Stimulated activated CD4-positive, alpha-beta T cell treated with anti-CD3 and anti-CD28 coated beads, Interleukin-1b, Interleukin-23, amount 100 ng/mL, for 48 hours (primary cell): ENCODE measurements at regions not wholly inside any gene's neighbourhood (a gene's known extent, or its start where the extent isn't known, plus 50 kb on each side); places are given as distances from the start of the nearest gene placed in this dataset.

ENCODE experiments used
- DNase-seq: peaks from one replicate; pipeline ENCODE4 v3.0.0-alpha.2; 2020

DNA sequence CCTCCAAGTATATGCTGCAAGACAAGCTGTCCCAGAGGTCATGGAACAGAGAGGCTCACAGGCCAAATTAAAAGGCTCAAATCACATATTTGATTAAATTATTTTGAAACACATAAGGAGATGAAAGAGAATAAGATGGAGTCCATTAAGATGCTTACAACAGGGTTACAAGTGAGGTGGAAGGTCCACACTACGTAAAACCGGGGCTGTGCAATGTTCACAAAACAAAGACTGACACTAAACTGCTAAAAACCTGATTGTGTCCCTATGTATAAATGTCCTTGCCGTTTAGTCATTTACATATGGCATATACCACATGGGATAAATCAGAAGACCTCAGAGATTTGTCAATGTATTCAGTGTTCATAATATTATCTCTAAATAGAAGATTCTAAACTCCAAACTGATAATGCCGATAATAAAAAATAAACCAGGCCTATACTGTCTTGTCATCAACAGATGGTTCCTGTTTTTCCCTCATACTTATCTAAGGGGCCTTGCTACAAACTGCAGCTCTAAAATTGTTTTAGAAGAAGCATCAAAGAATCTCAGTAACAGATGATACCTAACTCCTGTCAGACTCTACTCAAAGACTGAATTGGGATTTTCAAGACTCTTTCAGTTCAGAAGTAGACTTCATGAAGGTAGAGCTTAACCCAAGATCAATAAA is 51.8 kb upstream of the RIPOR2 start:
- DNase-seq: no peak

DNA sequence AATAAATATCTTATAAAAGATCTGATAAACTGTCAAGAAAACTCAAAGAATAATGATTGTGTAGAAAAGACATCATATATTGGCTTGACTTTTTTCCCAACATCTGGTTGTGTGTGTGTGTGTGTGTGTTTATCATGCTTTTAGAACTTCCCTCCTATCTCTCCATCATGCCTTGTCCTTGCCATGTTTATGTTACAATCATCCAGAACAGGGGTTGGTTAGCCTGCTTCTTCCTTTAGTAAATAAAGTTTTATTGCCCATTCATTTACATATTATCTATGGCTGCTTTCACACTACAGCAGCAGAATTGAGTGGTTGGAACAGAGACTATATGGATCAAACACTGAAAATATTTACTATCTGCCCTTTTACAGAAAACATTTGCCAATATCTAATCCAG is 52.8 kb upstream of the RIPOR2 start:
- DNase-seq: no peak

DNA sequence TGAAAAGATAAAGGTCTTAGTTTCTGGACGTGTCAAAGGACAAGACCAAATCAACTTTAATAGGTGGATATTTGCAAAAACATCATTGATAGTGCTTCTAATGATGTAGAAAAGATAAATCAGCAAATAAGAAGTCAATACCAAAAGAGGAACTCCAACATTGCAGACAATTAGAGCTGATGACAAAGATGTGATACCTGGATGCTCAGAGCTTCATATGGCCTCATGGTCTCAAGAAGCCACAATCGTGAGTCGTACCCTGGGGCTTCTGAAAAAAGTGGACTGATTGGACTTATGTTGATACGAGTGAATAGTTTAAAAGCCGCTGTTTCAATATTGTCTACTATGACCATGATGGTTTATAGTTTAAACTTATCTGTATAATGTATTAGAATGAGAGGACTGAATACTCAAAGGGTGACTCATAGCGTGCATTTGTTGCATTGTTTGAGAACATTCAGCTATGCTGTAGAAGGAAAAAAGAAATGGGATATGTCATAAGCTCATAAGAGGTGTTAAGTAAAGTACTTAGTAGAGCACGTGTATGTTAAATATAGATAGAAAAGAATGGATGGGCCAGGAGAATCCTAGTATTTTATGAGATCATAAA is 54.6 kb upstream of the RIPOR2 start:
- DNase-seq: no peak

DNA sequence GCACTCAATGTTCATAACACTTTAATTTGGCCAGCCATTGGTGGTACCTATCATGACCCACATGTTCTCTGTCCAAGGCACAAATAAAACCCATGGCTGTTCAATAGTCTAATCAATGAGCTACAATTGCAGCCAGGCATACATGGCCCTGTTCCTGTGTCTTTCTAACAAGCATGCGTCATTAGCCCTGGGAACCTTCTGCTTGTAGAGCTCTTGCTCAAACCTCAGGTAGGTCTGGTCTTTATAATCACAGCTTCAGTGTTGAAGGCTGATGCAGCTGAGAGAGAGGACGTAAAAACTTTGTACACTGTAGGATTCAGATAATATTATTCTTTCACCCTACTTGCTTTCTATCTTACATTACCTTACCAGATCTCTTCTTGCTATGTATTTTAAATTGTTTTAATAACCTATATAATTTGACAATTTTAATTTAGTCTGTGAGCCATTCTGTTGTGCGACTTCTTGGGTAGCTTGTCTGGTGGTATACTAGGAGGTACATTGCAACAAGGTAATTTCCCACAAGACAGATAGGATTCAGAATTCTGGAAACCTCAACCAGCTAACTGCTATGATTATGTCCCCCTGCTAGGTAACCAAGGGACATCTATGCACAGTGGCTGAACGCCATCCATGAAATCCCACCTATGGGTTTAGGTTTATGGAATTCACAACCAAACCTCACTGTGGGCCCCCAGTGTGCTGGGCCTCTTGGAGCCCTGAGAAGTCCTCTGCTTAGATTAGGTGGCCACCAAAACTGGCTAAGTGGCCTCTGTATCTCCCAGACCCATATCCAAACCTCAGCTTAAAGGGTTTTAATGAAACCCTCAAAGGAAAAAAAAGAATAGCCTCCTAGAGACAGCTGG is 55.4 kb upstream of the RIPOR2 start:
- DNase-seq: no peak

DNA sequence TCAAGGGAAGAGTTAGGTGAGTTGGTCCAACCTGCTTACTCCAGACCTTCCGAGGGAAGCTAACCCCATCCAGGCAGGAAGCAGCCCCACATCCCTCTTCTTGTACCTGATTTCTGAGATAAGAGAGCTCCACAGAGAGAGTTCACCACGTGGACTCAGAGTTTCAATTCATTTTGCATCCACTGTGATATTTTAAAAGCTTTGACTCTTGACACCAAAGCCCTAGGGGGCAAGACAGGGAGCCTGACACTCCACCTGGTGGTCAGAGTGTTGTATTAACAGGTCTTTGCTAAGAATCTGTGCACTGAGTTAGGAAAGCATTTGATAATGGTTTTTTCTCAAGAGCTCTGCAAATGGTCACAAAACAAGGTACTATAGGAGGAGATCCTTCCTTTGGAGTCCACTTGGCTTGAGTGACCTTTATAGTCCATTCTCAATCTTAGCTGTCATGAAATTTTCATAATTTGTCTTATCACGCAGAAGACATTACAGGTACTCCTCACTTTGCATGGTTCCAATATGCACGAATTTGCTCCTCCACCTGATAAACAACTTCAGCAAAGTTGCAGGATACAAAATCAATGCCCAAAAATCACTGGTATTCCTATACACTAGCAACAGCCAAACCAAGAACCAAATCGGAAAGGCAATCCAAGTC is 56.2 kb upstream of the RIPOR2 start:
- DNase-seq: peak; percentile 73

DNA sequence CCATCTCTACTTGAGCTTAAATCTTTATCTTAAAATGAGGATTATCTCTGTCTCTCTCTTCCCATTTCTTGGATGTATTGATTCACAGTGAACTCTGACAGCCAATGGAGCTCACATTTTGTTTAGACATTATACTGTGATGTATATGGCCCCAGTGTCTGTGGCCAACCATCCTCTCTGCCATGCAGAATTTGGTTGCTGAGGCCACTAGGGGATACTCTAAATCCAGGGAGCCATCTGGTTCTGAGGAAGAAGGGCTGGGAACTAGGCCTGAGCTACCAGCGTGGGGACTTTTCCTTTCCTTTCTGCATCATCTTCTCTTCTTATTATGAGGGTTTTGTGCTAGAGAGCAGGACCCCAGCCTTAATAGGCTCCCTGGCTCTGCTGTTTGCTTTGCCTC is 59.1 kb upstream of the RIPOR2 start:
- no peak for DNase-seq

DNA sequence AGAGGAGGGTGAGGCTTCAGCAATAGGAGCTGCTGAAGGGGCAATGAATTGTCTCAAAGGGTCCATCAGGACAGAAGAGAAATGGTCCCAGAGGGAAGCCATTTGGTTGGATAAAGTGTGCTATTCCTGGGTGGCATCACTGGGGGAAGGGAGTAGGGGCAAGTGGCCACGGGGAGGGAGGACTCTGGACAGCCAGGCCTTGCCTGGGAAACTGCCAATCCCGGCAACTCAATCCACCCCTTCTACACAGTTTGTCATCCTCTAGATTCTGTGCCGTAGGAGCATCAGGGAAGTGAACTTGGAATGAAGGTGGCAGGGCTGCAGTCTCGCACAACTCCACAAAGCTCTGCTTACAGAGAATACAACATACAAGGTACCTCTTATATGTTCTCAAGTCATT is 59.5 kb upstream of the RIPOR2 start:
- DNase-seq: no peak

DNA sequence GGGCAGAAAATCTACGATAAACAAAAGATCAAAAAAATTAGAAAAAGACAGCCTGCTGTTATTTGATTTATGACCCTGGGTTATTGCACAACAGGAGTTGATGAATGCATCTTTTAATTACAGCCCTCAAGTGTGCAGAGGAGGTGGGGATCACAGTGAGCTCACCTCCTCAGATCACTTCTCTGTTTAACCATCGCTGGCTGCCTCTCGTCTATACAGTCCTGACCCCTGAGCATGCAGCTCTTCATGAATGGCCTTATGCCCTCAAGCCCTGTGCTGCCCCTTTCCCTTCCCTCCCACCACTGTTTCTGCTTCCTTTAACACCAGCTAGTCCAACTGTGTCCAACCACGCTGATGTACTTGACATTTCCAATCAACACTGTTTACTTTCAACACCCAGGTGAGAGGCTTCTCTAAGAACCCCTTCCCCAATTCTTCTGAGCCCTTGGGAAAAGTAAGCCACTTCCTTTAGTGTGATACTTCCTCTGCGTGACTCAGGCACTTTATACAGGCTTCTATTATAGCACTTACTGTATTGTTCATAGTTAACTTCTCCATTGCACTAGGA is 60.6 kb upstream of the RIPOR2 start:
- no peak for DNase-seq

DNA sequence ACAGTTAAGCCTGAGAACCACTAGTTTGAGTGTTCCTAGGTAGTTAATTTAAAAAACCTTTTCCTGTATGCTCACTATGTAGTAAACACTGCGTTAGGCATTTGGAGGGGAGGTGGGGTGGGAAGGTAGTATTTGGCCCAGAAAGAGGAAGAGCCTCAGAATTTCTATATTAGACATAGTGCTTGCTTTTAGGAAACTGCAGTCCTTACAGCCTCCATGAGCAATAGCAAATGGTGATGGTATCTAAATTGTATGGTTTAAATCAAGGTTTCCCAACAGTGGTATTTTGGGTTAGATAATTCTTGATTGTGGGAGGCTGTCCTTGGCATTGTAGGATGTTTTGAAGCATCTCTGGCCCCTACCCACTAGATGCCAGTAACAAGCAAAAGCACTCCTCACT is 61.5 kb upstream of the RIPOR2 start:
- no peak for DNase-seq

DNA sequence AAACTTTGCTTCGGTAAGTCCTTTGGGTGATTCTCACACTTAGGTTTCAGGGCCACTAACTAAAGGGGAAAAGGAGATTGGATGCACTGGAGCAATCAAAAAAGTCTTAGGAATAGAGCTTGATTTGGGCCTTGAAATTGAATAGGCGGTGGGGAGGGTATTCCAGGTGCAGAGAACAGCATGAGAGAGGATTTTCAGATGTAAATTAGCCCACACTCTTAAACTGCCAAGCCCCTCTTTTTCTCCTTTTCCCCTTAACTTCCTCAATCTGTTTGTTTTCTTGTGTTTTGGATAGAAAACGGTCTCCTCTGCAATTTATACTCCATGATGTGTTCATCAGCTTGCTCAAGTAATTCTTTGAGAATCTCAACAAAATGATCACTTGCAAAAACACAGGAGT is 62.1 kb upstream of the RIPOR2 start:
- no peak for DNase-seq

DNA sequence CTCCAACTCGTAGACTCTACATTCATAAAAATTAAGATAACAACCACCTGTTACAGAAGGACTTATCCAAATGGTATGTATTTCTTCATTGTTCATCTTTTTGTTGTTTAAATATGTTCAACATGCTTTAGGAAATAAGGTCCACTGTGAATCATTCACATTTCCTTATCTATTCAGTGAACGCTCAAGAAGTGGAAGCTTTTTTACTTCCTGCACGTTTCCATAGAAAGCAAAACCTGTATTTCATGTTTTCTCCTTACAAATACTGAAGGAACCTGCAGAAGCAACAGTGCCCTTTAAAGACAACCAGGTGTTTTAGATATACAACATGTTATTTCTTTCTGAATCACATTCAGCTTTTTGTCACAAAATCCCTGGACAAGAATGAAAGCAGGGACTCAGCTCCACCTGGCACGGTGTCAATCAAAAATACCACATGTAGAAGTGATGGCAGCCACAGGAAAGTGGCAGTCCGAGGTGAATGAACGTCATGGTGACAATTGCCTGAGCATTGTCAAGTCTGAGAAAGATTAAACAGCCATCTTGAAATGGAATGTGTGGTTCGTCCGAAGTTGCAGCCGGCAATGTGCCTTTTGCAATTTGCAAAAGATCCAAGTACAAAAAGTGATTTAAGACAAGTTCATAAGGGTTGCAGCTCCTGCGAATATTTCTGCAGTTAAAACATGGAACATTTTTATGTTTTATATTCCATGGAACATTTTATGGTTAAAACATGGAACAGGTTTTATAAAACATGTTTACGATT is 66.7 kb upstream of the RIPOR2 start:
- no peak for DNase-seq

DNA sequence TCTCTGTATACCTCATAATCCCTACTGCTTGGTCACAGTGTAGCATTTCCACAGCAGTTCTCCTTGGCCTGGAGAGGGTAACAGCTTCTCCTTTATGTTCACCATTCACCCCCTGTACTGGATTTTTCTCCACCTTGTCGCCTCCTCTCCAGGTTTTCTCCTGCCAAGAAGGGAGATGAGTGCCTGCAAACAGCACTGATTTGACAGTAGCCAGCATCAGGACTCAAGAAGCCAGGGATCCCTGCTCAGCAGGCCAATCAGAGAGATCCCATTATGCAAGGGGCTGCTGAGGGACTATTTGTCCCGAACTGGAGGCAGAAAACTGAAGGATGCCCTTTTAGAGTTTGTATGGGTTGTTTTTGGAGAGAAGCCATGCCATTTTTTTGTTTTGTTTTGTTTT is 68.6 kb upstream of the RIPOR2 start:
- DNase-seq: no peak

DNA sequence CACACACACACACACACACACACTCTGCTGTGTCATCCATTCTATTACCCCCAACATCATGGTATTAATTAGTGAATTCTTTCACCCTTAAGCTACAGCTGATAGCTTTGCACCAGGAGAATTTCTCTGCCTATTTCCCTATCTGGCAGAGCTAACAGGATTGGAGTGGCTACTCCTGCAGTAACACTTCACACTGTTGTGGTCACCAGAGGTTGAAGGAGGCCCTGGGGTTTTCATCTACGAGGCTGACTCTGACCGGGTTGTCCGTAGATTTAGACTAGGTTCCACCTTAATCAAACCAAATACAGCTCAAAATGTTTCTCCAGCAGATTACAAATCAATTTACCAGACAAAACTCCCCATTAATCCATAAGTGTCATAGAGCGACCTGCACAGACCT is 69.2 kb upstream of the RIPOR2 start:
- no peak for DNase-seq

DNA sequence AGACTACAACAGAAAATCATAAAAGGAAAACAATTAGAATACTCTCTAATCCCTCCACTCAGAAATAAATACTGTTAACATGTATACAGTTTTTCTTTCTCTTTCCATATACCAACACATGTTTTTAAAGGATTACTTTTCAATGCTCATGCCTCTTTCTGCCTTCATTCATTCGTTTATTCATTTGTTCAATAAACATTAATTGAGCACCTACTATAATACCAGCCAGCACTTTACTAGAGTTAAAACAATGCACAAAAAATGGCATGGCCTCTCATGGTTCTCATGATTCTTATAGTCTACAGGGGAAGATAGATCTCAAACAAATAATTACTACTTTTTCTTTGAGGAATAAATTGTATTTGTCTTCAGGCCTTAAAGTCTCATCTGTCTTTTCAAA is 70.3 kb upstream of the RIPOR2 start:
- no peak for DNase-seq

DNA sequence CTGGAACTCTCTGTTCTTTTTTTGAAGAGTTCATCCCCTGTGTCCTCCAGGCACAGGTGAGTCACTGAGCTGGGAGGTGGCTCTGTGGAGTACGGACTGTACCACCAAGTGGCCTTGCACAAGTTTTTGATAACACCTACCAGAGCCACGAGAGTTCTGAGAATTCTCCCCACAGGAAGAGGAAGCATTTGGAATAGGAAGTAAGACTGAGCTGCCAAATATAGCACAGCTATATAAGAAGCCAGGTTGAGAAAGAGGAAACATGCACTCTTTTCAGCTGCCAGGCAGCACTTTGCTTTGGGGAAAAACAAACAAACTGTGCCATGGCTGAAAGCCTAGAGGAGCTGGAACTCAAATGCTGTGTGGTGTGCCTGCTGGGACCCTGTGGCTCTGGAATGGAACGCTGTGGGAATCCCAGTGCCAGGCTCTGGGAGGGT is 70.8 kb upstream of the RIPOR2 start:
- peak; percentile 39 for DNase-seq

DNA sequence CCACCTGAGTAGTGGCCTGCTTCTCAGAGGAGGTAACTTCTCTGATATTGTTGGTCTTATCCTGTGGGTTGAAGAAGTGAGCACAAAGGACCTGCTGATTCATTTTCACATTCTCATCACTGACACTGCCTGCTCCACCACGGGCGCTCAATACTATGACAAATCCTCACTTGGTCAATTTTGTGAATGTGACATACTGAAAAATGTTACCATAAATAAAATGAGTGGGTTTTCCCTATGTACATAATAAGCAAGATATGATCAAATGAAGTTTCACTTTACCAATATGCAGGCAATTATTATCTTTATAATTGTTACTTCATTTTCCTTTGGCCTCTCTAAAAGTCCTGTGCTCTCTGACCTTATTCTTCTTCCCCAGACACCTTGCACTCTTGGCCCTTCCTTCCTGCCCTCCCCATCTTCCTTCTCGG is 71.5 kb upstream of the RIPOR2 start:
- peak; percentile 66 for DNase-seq

DNA sequence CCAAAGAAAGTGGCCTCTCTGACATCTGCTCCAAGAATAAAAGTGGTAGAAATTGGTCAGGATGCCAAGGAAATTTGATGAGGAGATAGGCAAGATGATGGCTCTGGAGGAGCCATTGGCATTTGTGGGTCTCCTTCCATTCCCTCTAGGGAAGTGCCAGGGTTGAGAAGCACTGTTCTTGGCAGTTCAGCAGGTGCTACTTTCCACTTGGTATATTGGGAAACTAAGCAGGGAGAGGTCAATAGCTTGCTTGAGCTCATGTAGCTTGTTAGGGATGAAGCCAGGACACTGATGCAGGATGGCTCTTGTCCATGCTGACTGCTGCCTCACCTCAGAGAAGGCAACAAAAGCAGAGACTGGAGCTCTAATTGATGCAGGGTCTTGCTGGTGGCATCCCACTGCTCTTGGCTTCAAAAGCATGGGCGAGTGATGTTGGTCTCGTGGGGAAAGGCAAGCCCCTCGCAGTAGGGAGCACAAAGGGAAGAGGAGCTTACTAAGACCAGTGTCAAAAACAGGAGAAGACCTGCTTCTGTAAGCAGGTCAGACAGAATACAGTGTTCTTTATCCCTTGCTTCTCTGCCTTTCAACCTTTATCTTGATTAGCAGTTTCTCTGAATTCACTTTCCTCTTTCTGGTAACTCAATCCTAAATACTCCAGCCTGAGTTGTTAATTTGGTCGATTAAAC is 73.1 kb upstream of the RIPOR2 start:
- no peak for DNase-seq

DNA sequence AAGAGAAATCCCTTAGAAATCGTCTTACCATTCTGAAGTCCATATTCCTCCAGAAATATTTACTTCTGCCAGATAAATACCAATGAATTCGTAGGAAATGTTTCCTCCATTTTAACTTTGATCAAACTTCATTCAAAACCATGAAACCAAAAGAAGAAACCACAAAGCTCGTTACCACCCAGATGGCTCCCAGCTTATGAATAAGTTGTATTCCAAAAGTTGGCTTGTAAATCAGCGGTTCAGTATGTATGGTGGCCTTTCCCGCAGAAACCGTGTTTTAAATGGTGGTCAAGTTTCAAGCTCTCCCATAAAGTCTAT is 73.6 kb upstream of the RIPOR2 start:
- no peak for DNase-seq

DNA sequence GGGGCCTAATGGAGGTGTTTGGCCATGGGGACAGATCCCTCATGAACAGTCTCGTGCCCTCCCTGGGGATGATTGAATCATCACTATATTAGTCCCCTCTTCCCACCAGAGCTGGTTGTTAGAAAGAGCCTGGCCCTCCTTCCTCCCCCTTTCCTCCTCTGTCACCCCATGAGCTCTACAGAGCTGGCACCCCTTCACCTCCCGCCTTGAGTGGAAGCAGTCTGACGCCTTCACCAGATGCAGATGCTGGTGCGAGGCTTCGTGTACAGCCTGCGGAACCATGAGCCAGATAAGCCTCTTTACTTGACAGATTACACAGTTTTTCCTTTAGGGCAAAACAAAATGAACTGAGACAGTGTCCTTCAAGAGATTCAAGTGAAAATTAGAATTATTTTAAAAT is 74.4 kb upstream of the RIPOR2 start:
- DNase-seq: no peak

DNA sequence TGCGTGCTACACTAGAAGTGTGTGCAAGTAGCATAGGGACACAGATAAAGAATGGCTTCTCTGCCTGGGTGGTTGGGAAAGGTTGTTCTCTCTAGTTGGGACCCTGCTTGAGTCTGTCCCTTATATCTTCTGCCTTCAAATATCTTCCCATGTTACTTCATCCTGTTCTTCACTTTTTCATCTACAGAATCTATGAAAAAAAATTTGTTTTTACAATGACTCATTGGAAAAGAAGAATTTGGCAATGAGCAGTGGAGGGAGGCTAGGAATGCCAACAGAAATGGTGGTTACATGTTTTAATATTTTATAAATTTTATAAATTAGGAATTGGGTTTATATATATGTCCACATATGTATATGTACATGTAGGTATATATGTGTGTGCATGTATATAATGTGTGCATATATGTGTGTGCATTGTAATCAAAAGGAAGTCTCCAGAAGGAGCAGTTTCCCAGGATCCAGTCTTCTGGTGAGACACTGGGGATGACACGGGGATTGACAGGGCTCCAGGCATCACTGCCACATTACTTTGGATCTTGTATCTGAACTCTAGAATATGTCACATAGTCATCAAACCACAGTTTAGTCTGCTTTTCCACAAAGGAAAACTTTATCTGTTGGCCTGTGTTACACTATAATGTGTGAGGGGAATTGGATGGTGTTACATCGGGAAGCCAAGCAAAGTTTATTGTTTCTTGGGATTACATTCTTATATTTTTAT is 75.3 kb upstream of the RIPOR2 start:
- no peak for DNase-seq

DNA sequence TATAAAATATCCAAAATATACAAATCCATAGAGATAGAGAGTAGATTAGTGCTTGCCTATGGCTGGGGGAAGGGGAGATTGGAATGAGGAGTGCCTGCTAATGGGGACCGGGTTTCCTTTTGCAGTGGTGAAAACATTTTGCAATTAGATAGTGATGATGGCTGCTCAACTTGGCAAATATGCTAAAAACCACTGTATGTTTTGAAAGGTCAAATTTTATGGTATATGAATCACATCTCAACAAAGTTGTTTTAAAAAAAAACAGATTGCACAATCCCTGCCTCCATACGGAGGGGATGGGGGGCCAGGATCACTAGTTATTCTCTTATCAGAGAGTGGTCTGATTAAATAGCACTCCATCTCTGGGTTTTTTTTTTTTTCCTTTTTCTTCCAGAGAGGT is 76.9 kb upstream of the RIPOR2 start:
- DNase-seq: no peak
